ENCODE measurements at regions not wholly inside any gene's neighbourhood (a gene's known extent, or its start where the extent isn't known, plus 50 kb on each side); places are given as distances from the start of the nearest gene placed in this dataset.

DNA sequence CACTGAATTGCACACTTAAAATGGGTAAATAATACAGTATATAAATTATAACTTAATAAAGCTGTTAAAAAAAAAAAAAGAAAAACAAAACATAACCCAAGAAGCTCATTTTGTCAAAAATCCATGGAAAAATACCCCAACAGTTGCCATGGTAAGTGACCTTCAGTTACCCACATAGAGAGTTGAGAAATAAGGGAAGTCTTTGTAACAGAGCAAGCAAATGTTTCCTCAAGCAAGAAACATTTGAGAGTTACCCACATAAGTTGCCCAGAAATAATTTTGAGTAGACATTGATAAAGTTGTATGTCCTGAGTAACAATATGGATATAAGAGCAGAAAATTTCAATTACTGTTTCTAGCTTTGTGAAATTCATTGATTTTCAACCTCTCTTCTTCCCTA is 227.4 kb downstream of the CCDC59 start:
- H3K36me3 Mint-ChIP-seq (ENCODE audit: insufficient read depth in 2 of 2) = no peaks in the 10 kb centered on the region
- H3K27ac Mint-ChIP-seq = no peak overlapping the region
- DNase-seq (no peak), ATAC-seq (replicated peaks in 1 of 2) (no peak)
- no peaks in the 10 kb centered on the region for H3K27me3 Mint-ChIP-seq (ENCODE audit: low read depth)
- peaks cover 0 to 3% of the 10 kb centered on the region in 2 donors for H3K9me3 Mint-ChIP-seq
- H3K4me1 Mint-ChIP-seq (ENCODE audit: low read depth) = no peaks in the 10 kb centered on the region
- H3K4me3 Mint-ChIP-seq = no peak overlapping the region

DNA sequence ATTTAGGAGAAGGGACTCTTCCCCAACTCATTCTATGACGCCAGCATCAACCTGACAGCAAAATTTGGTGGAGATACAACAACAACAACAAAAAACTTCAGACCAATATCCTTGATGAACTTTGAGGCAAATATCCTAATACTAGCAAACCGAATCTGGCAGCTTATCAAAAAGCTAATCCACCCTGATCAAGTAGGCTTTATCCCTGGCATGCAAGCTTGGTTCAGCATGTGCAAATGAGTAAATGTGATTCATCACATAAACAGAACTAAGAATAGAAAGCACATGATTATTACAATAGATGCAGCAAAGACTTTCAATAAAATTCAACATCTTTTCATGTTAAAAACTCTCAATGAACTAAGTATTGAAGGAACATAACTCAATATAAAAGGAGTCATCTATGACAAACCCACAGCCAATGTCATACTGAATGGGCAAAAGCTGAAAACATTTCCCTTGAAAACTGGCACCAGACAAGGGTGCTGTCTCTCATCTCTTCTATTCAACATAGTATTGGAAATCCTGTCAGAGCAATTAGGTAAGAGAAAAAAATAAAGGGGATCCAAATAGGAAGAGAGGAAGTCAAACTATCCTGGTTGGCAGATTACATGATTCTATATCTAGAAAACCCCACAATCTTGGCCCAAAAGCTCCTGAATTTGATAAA is 233.3 kb downstream of the CCDC59 start:
- no peak for ATAC-seq (replicated peaks in 1 of 2)
- H3K27ac Mint-ChIP-seq = no peak overlapping the region
- no peak overlapping the region for H3K4me3 Mint-ChIP-seq
- no peaks in the 10 kb centered on the region for H3K27me3 Mint-ChIP-seq (ENCODE audit: low read depth)
- no peaks in the 10 kb centered on the region for H3K4me1 Mint-ChIP-seq (ENCODE audit: low read depth)
- DNase-seq = no peak
- H3K36me3 Mint-ChIP-seq (ENCODE audit: insufficient read depth in 2 of 2) = no peaks in the 10 kb centered on the region
- peaks cover 6 to 8% of the 10 kb centered on the region in 2 donors for H3K9me3 Mint-ChIP-seq

DNA sequence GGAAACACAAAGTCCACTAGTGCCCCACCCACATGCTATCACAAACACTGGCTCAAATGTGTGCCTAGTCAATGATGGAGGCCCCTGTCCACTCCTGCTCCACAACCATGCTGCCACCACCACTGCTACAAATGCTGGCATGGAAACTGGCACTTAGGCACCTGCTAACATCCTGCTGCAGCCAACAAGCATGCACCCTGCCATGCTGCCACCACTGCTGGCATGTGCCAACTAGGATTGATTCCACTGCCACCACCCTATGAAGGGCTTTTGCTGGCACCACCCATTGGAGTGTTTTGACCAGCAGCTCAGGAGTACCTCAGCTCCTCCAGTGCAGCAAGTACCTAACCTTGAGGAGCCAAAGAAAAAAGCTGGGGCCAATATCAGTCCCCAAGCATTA is 236.6 kb downstream of the CCDC59 start:
- ATAC-seq (replicated peaks in 1 of 2) (no peak), DNase-seq (no peak)
- Mint-ChIP-seq H3K36me3 (ENCODE audit: insufficient read depth in 2 of 2) (no peaks in the 10 kb centered on the region), H3K4me3 (no peak overlapping the region), H3K27me3 (ENCODE audit: low read depth) (no peaks in the 10 kb centered on the region), H3K27ac (no peak overlapping the region), H3K4me1 (ENCODE audit: low read depth) (no peaks in the 10 kb centered on the region), H3K9me3 (peaks cover 6 to 8% of the 10 kb centered on the region in 2 donors)

DNA sequence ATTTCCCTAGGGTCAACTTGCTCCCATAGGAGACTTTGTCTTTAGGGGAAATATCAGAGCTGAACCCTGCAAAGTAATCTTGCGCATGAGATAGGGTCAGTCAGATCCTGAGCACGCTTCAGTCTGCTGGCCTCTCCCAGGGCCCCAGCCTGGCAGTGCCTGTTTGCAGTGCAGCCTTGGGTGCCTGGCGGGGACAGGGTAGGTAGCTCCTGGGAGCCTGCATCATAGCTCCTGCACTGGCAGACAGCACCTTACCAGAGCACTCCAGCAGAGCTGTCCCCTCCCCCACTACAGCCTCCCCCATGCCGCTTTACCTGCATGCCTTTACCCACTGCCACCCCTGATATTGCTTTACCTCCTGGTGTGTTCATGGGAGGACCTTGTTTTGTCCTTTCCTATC is 237.3 kb downstream of the CCDC59 start:
- H3K27me3 Mint-ChIP-seq (ENCODE audit: low read depth) = no peaks in the 10 kb centered on the region
- no peak for ATAC-seq (replicated peaks in 1 of 2)
- no peaks in the 10 kb centered on the region for H3K36me3 Mint-ChIP-seq (ENCODE audit: insufficient read depth in 2 of 2)

DNA sequence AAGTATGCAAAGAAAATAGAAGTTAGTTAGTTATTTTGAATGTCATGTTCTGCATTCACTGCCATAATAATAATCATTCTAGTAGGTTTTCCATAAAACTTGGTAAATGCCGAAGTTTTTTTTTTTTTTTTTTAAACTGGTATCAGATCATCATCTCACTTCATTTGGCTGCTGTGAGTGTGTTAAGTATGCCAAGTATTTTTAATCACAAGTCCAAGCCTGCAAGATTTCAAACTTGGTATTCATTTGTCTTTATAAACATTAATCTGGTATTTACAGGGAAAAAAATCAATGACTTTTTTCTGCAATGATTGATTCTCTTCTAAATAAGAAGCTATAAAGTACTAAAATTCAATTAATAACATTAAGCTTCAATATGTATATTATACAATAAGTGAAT is 248.9 kb downstream of the CCDC59 start:
- no peaks in the 10 kb centered on the region for H3K4me1 Mint-ChIP-seq (ENCODE audit: low read depth)

More for the DNA sequence above, 237.3 kb downstream of the CCDC59 start:
- H3K4me3 Mint-ChIP-seq = no peak overlapping the region
- H3K9me3 Mint-ChIP-seq = peaks cover 6 to 8% of the 10 kb centered on the region in 2 donors
- no peaks in the 10 kb centered on the region for H3K4me1 Mint-ChIP-seq (ENCODE audit: low read depth)
- DNase-seq = no peak
- H3K27ac Mint-ChIP-seq = no peak overlapping the region

DNA sequence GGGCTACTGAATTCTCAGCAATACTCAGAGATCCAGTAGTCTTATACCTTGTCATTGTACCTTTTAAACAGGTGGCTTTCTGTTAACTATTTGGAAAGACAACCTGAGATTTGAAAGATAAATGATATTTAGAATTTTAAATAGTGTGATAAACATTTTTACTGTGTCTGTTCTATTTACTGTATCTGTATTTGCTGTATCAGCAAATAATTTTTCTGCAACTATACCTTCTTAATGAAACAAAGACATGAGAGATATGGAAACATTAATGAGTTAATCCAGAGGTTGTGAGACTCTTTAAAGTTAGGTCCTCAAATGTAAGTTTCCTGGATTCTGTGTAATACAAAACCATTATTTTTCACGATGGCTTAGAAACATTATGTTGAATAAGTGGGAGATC is 249.6 kb downstream of the CCDC59 start:
- Mint-ChIP-seq H3K36me3 (ENCODE audit: insufficient read depth in 2 of 2) (no peaks in the 10 kb centered on the region), H3K27ac (no peak overlapping the region), H3K9me3 (peaks cover 0 to 2% of the 10 kb centered on the region in 2 donors), H3K4me1 (ENCODE audit: low read depth) (no peaks in the 10 kb centered on the region), H3K4me3 (no peak overlapping the region), H3K27me3 (ENCODE audit: low read depth) (no peaks in the 10 kb centered on the region)
- ATAC-seq (replicated peaks in 1 of 2) (no peak), DNase-seq (no peak)

More for the DNA sequence above, 248.9 kb downstream of the CCDC59 start:
- DNase-seq (no peak), ATAC-seq (replicated peaks in 1 of 2) (no peak)
- H3K4me3 Mint-ChIP-seq = no peak overlapping the region
- no peaks in the 10 kb centered on the region for H3K36me3 Mint-ChIP-seq (ENCODE audit: insufficient read depth in 2 of 2)
- H3K27ac Mint-ChIP-seq = no peak overlapping the region
- peaks cover 0 to 2% of the 10 kb centered on the region in 2 donors for H3K9me3 Mint-ChIP-seq
- no peaks in the 10 kb centered on the region for H3K27me3 Mint-ChIP-seq (ENCODE audit: low read depth)

DNA sequence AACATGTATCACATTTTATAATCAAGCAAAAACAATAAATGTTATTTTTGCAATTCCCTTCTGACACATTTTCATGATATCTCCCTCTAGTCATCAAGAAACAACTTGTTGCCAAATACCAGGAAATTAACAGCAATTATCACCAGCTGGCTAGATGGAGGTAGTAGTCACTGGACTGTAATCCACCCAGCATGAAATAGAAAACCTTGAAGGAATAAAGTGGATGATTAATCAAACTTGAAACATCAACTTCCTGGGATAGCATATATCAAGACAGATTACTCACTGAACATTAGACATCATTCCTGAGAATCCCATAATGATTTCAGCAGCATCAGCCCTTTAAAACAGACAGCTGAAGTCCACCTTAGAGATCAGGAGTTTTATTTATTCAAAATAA is 259.0 kb downstream of the CCDC59 start:
- ATAC-seq (replicated peaks in 1 of 2) = no peak
- Mint-ChIP-seq H3K27me3 (ENCODE audit: low read depth) (no peaks in the 10 kb centered on the region), H3K9me3 (peaks cover 0 to 6% of the 10 kb centered on the region in 2 donors), H3K36me3 (ENCODE audit: insufficient read depth in 2 of 2) (no peaks in the 10 kb centered on the region), H3K27ac (no peak overlapping the region), H3K4me1 (ENCODE audit: low read depth) (no peaks in the 10 kb centered on the region), H3K4me3 (no peak overlapping the region)
- DNase-seq = no peak

DNA sequence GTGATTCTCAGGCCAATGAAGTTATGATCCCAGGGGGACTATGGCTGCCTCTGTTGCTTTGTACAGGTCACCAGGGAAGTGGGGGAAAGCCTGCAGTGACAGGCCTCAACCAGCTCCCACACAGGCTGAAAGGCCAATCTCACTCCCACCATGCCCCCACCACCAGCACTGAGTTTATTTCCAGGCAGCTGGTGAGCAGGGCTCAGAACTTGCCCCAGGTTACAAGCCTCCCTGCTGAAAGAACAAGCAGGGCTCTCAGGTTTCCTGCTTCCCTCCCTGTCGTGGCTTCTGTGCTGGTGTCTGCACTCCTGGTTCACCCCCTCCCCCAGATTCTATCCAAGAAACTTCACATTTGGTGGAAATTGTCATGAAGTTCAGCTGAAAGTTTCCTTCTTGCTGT is 260.3 kb downstream of the CCDC59 start:
- ATAC-seq (replicated peaks in 1 of 2) = no peak
- Mint-ChIP-seq H3K36me3 (ENCODE audit: insufficient read depth in 2 of 2) (no peaks in the 10 kb centered on the region), H3K9me3 (peaks cover 0 to 7% of the 10 kb centered on the region in 2 donors)

DNA sequence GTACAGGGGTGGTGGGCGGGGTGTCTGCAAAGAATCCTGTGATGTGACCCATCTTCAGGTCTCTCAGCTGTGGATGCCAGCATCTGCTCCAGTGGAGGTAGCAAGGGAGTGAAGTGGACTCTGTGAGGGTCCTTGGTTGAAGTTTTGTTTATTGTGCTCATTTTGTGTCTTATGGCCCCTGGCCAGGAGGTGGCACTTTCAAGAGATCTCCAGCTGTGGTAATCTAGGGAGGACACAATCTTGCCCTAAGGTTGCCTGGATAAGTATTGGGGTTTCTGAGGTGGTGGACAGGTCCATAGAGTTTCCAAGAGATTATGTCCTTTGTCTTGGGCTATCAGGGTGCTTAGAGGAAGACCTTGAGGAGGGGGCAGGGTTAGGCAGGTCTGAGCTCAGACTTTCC is 260.7 kb downstream of the CCDC59 start:
- peaks cover 0 to 8% of the 10 kb centered on the region in 2 donors for H3K9me3 Mint-ChIP-seq
- no peaks in the 10 kb centered on the region for H3K27me3 Mint-ChIP-seq (ENCODE audit: low read depth)
- no peaks in the 10 kb centered on the region for H3K4me1 Mint-ChIP-seq (ENCODE audit: low read depth)
- no peaks in the 10 kb centered on the region for H3K36me3 Mint-ChIP-seq (ENCODE audit: insufficient read depth in 2 of 2)
- H3K27ac Mint-ChIP-seq = no peak overlapping the region
- H3K4me3 Mint-ChIP-seq = no peak overlapping the region
- DNase-seq (no peak), ATAC-seq (replicated peaks in 1 of 2) (no peak)

More for the DNA sequence above, 260.3 kb downstream of the CCDC59 start:
- H3K27me3 Mint-ChIP-seq (ENCODE audit: low read depth) = no peaks in the 10 kb centered on the region
- no peak overlapping the region for H3K4me3 Mint-ChIP-seq
- H3K4me1 Mint-ChIP-seq (ENCODE audit: low read depth) = no peaks in the 10 kb centered on the region
- no peak overlapping the region for H3K27ac Mint-ChIP-seq
- no peak for DNase-seq

DNA sequence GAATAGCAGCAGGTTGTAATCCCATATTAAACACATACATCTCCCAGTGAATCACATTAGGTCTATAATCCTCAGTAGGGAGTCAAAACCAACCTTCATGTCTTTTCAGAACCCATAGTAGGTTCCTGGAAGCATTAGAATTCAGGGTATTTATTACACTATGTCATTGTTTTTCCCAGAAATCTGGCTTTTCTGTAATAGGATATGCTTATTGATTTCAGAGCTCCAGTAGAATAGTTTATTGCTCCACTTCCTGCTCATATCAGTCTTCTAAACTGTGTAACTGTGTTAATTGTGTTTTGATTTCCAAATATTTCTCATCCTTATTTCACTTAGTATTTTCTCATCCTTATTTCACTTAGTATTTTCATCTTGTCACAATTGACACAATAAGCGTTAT is 268.0 kb downstream of the CCDC59 start:
- no peaks in the 10 kb centered on the region for H3K27me3 Mint-ChIP-seq (ENCODE audit: low read depth)
- DNase-seq (no peak), ATAC-seq (replicated peaks in 1 of 2) (no peak)
- no peak overlapping the region for H3K4me3 Mint-ChIP-seq
- H3K27ac Mint-ChIP-seq = no peak overlapping the region
- no peaks in the 10 kb centered on the region for H3K36me3 Mint-ChIP-seq (ENCODE audit: insufficient read depth in 2 of 2)
- H3K4me1 Mint-ChIP-seq (ENCODE audit: low read depth) = no peaks in the 10 kb centered on the region
- peaks cover 2 to 6% of the 10 kb centered on the region in 2 donors for H3K9me3 Mint-ChIP-seq

DNA sequence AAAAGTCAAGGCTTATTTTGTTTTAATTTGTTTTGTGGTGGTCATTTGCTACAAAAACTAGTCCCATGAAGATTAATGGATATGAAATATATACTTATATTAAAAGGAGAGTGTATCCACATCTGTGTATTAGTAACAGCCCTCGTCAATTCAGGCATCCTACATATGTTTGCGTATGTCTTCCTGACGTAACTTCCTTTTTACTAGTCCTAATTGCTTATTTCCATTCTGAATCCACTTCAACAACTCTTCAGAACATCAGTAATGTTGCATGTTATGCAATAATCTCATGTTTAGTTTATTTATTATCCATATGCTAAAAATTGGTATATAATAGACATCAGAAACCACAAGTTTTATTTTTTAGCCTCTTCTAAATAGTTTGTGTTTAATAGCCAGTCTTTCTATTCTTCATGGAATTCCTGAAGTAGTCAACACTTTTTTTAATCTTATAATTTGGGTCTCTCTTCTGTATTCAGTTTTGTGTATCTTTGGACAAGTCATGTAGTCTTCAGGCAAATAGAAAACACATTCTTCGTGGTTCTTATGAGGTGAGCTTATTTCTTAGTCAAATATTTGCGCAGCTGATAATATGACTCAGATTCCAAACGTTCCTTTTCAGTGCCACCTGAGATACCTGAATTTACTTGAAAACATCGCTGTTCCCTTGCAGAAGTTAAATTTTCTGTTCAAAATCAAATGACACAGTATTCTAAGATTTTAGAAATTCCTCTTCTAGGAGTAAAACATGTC is 268.6 kb downstream of the CCDC59 start:
- DNase-seq = no peak

DNA sequence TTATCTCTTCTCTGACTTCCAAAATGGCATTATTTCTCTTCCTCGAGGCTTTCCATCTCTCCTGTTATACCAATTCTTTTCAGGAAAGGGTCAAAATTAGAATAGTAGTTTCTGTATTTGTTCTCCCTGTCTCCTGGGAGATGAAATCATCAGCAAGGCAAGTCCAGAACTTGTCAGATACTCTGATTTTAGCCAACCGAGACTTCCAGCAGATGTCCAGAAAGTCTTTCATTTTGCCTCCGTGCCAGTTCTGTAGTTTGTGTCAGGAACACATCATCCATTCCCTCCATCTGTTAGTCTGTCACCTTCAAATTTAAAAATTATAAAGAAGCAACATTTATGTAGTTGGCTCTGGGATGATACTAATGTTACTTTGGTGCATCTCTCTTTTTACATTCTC is 275.7 kb downstream of the CCDC59 start:
- H3K36me3 Mint-ChIP-seq (ENCODE audit: insufficient read depth in 2 of 2) = peaks cover 0 to 1% of the 10 kb centered on the region in 2 donors
- no peak for DNase-seq
- H3K4me1 Mint-ChIP-seq (ENCODE audit: low read depth) = no peaks in the 10 kb centered on the region
- H3K27ac Mint-ChIP-seq = no peak overlapping the region
- H3K27me3 Mint-ChIP-seq (ENCODE audit: low read depth) = no peaks in the 10 kb centered on the region
- ATAC-seq (replicated peaks in 1 of 2) = no peak
- peaks cover 3 to 5% of the 10 kb centered on the region in 2 donors for H3K9me3 Mint-ChIP-seq
- H3K4me3 Mint-ChIP-seq = no peak overlapping the region

More for the DNA sequence above, 268.6 kb downstream of the CCDC59 start:
- H3K27me3 Mint-ChIP-seq (ENCODE audit: low read depth) = no peaks in the 10 kb centered on the region
- H3K4me3 Mint-ChIP-seq = no peak overlapping the region
- H3K27ac Mint-ChIP-seq = no peak overlapping the region
- no peak for ATAC-seq (replicated peaks in 1 of 2)
- no peaks in the 10 kb centered on the region for H3K4me1 Mint-ChIP-seq (ENCODE audit: low read depth)
- no peaks in the 10 kb centered on the region for H3K36me3 Mint-ChIP-seq (ENCODE audit: insufficient read depth in 2 of 2)
- peaks cover 2 to 7% of the 10 kb centered on the region in 2 donors for H3K9me3 Mint-ChIP-seq

DNA sequence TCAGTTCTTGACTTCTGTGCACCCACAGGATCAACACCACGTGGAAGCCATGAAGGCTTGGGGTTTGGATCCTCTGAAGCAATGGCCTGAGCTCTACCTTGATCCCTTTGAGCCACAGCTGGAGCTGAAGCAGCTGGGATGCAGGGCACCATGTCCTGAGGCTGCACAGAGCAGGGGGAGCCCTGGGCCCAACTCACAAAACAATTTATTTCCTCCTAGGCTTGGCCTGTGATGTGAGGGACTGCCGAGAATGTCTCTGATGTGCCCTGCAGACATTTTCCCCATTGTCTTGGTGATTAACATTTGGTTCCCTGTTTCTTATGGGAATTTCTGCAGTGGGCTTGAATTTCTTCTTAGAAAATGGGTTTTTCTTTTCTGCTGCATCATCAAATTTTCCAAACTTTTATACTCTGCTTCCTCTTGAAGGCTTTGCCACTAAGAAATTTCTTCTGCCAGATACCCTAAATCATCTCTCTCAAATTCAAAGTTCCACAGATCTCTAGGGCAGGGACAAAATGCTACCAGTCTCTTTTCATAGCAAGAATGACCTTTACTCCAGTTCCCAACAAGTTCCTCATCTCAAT is 288.2 kb downstream of the CCDC59 start:
- Mint-ChIP-seq H3K36me3 (ENCODE audit: insufficient read depth in 2 of 2) (no peaks in the 10 kb centered on the region), H3K4me1 (ENCODE audit: low read depth) (no peaks in the 10 kb centered on the region), H3K9me3 (peaks cover 2 to 13% of the 10 kb centered on the region in 2 donors), H3K4me3 (no peak overlapping the region), H3K27me3 (ENCODE audit: low read depth) (no peaks in the 10 kb centered on the region), H3K27ac (no peak overlapping the region)
- no peak for ATAC-seq (replicated peaks in 1 of 2)
- no peak for DNase-seq
